IMR-90 (cell line): ENCODE measurements at regions not wholly inside any gene's neighbourhood (a gene's known extent, or its start where the extent isn't known, plus 50 kb on each side); places are given as distances from the start of the nearest gene placed in this dataset.

ENCODE experiments used
- ATAC-seq: fragments of 200-7000 bp; cut with Tn5 transposase; 2 replicates; pipeline ENCODE4 v1.9.1; 2020; ENCODE audit warnings: low read depth, mild to moderate bottlenecking, moderate library complexity
- BruUV-seq: library from RNA; stranded (reverse); fragments of 400-500 nt; replicated peaks from 2 replicates; lab custom pipeline; 2021; lab: Mats Ljungman, UMichigan
- CTCF ChIA-PET: fragments of 300-600 bp; formaldehyde crosslinking; extraction: SDS; loops from one replicate; lab custom pipeline; 2021; ENCODE audit warnings: antibody characterized with exemption; lab: Yijun Ruan, JAX
- POLR2A ChIA-PET: fragments of 300-600 bp; sonication (Branson Sonifier 250); formaldehyde crosslinking; loops from one replicate; lab custom pipeline; 2022; ENCODE audit warnings: antibody characterized with exemption; ENCODE audit not compliant: unreplicated experiment; lab: Charles Lee
- DNase-seq: peaks from one replicate; pipeline ENCODE4 v3.0.0; 2013
- H2AFZ ChIP-seq: replicated peaks from 2 replicates; pipeline ENCODE3; 2013; ENCODE audit warnings: low read length, mild to moderate bottlenecking; ENCODE audit not compliant: poor library complexity
- H2AK5ac ChIP-seq: 2 replicates; pipeline ENCODE4 v1.6.1; 2013; ENCODE audit warnings: low read depth, low read length, inconsistent platforms
- H2AK9ac ChIP-seq: replicated peaks from 2 replicates; pipeline ENCODE3; 2013; ENCODE audit warnings: mild to moderate bottlenecking, low read depth, low read length, moderate library complexity; ENCODE audit not compliant: poor library complexity
- H2BK120ac ChIP-seq: 2 replicates; pipeline ENCODE4 v1.6.1; 2013; ENCODE audit warnings: low read depth, low read length, inconsistent platforms
- H2BK15ac ChIP-seq: 3 replicates; pipeline ENCODE4 v1.6.1; 2013; ENCODE audit warnings: low read depth, low read length, inconsistent platforms
- H2BK20ac ChIP-seq: 2 replicates; pipeline ENCODE4 v1.6.1; 2013; ENCODE audit warnings: low read depth, mild to moderate bottlenecking, inconsistent platforms, low read length, moderate library complexity
- H2BK5ac ChIP-seq: 2 replicates; pipeline ENCODE4 v1.6.1; 2013; ENCODE audit warnings: mild to moderate bottlenecking, low read depth, low read length, inconsistent platforms; ENCODE audit not compliant: poor library complexity, severe bottlenecking
- H3K14ac ChIP-seq: replicated peaks from 2 replicates; pipeline ENCODE4 v1.6.1; 2013; ENCODE audit warnings: low read depth, low read length, inconsistent platforms
- H3K18ac ChIP-seq: 2 replicates; pipeline ENCODE4 v1.6.1; 2013; ENCODE audit warnings: low read depth, low read length, control low read depth
- H3K23ac ChIP-seq: 2 replicates; pipeline ENCODE4 v1.6.1; 2013; ENCODE audit warnings: low read depth, low read length, inconsistent platforms
- H3K27ac ChIP-seq: 2 replicates; pipeline ENCODE4 v1.5.1; 2013; ENCODE audit warnings: mild to moderate bottlenecking, control low read depth, low read length; ENCODE audit not compliant: insufficient read depth
- H3K27me3 ChIP-seq: 2 replicates; pipeline ENCODE4 v1.6.1; 2013; ENCODE audit warnings: low read length; ENCODE audit not compliant: control insufficient read depth, insufficient read depth
- H3K36me3 ChIP-seq: 2 replicates; pipeline ENCODE4 v1.6.1; 2013; ENCODE audit warnings: low read length, mixed read lengths; ENCODE audit not compliant: control insufficient read depth, insufficient read depth
- H3K4ac ChIP-seq: 2 replicates; pipeline ENCODE4 v1.6.1; 2013; ENCODE audit warnings: low read depth, low read length, inconsistent platforms
- H3K4me1 ChIP-seq: 2 replicates; pipeline ENCODE4 v1.6.1; 2013; ENCODE audit warnings: low read length, mixed read lengths; ENCODE audit not compliant: control insufficient read depth, insufficient read depth
- H3K4me2 ChIP-seq: 2 replicates; pipeline ENCODE4 v1.6.1; 2013; ENCODE audit warnings: low read depth, mild to moderate bottlenecking, control low read depth, low read length, moderate library complexity
- H3K4me3 ChIP-seq: 2 replicates; pipeline ENCODE4 v1.5.1; 2013; ENCODE audit warnings: low read depth, mild to moderate bottlenecking, control low read depth, low read length, moderate library complexity; ENCODE audit not compliant: insufficient read depth
- H3K56ac ChIP-seq: 2 replicates; pipeline ENCODE4 v1.6.1; 2013; ENCODE audit warnings: low read length, inconsistent platforms; ENCODE audit not compliant: insufficient read depth; ENCODE audit errors: extremely low read depth
- H3K79me1 ChIP-seq, 2 experiments: 2 replicates each; pipeline ENCODE4 v1.6.1; 2013; ENCODE audit warnings: low read length in 2 of 2, inconsistent platforms in 1 of 2, low read depth in 1 of 2
- H3K9ac ChIP-seq: 2 replicates; pipeline ENCODE4 v1.6.1; 2013; ENCODE audit warnings: low read depth, low read length, control low read depth
- H3K9me1 ChIP-seq: 2 replicates; pipeline ENCODE4 v1.6.1; 2013; ENCODE audit warnings: low read length, inconsistent platforms; ENCODE audit not compliant: insufficient read depth
- H3K9me3 ChIP-seq: 2 replicates; pipeline ENCODE4 v1.6.1; 2013; ENCODE audit warnings: low read length; ENCODE audit not compliant: control insufficient read depth, insufficient read depth
- H4K20me1 ChIP-seq: 2 replicates; pipeline ENCODE4 v1.6.1; 2013; ENCODE audit warnings: low read length, inconsistent platforms; ENCODE audit not compliant: insufficient read depth
- H4K5ac ChIP-seq: 2 replicates; pipeline ENCODE4 v1.6.1; 2013; ENCODE audit warnings: mild to moderate bottlenecking, low read depth, low read length, control low read depth
- H4K8ac ChIP-seq, 2 experiments: 2 replicates each; pipeline ENCODE4 v1.6.1; 2013; ENCODE audit warnings: low read depth in 2 of 2, low read length in 2 of 2, control low read depth in 1 of 2, inconsistent platforms in 1 of 2
- H4K91ac ChIP-seq: 2 replicates; pipeline ENCODE4 v1.6.1; 2013; ENCODE audit warnings: low read depth, low read length, inconsistent platforms; ENCODE audit not compliant: insufficient read depth
- CHD1 ChIP-seq: IDR thresholded peaks from 2 replicates; pipeline ENCODE4 v1.6.1; 2012; ENCODE audit warnings: low read depth, low read length, improper control_type of control experiment
- MAFK ChIP-seq: IDR thresholded peaks from 2 replicates; pipeline ENCODE4 v1.6.1; 2012; ENCODE audit warnings: low read depth, low read length, improper control_type of control experiment
- MXI1 ChIP-seq: IDR thresholded peaks from 2 replicates; pipeline ENCODE4 v1.6.1; 2012; ENCODE audit warnings: low read depth, mild to moderate bottlenecking, low read length, moderate library complexity, borderline replicate concordance
- NFE2L2 ChIP-seq: fragments of 150-350 bp; IDR thresholded peaks from 2 replicates; pipeline ENCODE4 v1.6.1; 2016; ENCODE audit warnings: low read depth, mild to moderate bottlenecking, low read length
- POLR2A ChIP-seq: IDR thresholded peaks from 2 replicates; pipeline ENCODE4 v1.6.1; 2012; ENCODE audit warnings: mild to moderate bottlenecking, low read depth, low read length
- WGBS, 2 experiments: methylation state at CpG; one replicate each; pipeline versions ENCODE4 v1.1.5 to v1.1.7; 2013; ENCODE audit warnings: missing lambda C conversion rate in 2 of 2; ENCODE audit not compliant: insufficient read length in 1 of 2; ENCODE audit errors: extremely low coverage in 2 of 2; 5-methylcytosine and 5-hydroxymethylcytosine counted together
- dilution Hi-C: fragments of 300-500 bp; cut with HindIII; formaldehyde crosslinking; loops from one replicate; pipeline ENCODE4 v1.14.3; 2018; ENCODE audit warnings: low sequenced_read_pairs; ENCODE audit not compliant: unreplicated experiment
- in situ Hi-C: fragments of 300-500 bp; cut with MboI; formaldehyde crosslinking; loops from 3 replicates; pipeline ENCODE4 v1.14.3; 2019; ENCODE audit warnings: low sequenced_read_pairs, inconsistent platforms, mixed read lengths
- intact Hi-C: fragments of 100-400 bp; cut with micrococcal nuclease; formaldehyde crosslinking; loops from 2 replicates; pipeline ENCODE4 v1.10.0; 2022
- TF ChIP-seq, protein P1 (sequence below): fragments of 150-350 bp; IDR thresholded peaks from 2 replicates; pipeline ENCODE4 v1.6.1; 2016; ENCODE audit warnings: low read depth, mild to moderate bottlenecking, low read length, moderate library complexity, borderline replicate concordance
- TF ChIP-seq, protein P2 (sequence below): fragments of 150-350 bp; IDR thresholded peaks from 2 replicates; pipeline ENCODE4 v1.6.1; 2017; ENCODE audit warnings: mild to moderate bottlenecking, antibody characterized with exemption, low read length, low read depth

- ChIA-PET CTCF (no interaction called here), POLR2A (no interaction called here)
- TF ChIP-seq NFE2L2 (no peak), MXI1 (no peak), POLR2A (no peak), CHD1 (no peak), MAFK (no peak)
- TF ChIP-seq, protein P1, sequence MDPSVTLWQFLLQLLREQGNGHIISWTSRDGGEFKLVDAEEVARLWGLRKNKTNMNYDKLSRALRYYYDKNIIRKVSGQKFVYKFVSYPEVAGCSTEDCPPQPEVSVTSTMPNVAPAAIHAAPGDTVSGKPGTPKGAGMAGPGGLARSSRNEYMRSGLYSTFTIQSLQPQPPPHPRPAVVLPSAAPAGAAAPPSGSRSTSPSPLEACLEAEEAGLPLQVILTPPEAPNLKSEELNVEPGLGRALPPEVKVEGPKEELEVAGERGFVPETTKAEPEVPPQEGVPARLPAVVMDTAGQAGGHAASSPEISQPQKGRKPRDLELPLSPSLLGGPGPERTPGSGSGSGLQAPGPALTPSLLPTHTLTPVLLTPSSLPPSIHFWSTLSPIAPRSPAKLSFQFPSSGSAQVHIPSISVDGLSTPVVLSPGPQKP: no peak
- TF ChIP-seq, protein P2, sequence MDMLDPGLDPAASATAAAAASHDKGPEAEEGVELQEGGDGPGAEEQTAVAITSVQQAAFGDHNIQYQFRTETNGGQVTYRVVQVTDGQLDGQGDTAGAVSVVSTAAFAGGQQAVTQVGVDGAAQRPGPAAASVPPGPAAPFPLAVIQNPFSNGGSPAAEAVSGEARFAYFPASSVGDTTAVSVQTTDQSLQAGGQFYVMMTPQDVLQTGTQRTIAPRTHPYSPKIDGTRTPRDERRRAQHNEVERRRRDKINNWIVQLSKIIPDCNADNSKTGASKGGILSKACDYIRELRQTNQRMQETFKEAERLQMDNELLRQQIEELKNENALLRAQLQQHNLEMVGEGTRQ: no peak
- no peak overlapping the region for H2AK9ac ChIP-seq
- no peak overlapping the region for H3K23ac ChIP-seq
- no peak overlapping the region for H4K8ac ChIP-seq
- no peak for DNase-seq
- no peak overlapping the region for H4K91ac ChIP-seq
- no peak overlapping the region for H3K14ac ChIP-seq
- WGBS, 2 experiments: no CpG with 5 or more reads among the region's 2 CpGs
- no peaks in the 10 kb centered on the region for H3K4me1 ChIP-seq
- no peaks in the 10 kb centered on the region for H3K9me1 ChIP-seq
- H3K27ac ChIP-seq: no peak overlapping the region
- no peaks in the 10 kb centered on the region for H3K27me3 ChIP-seq
- no peaks in the 10 kb centered on the region; the same call in 1 of the 2 replicates for H3K9me3 ChIP-seq
- H3K4ac ChIP-seq: no peak overlapping the region
- no peak for ATAC-seq
- H2BK15ac ChIP-seq: no peak overlapping the region
- no peak overlapping the region for H3K9ac ChIP-seq
- no peaks in the 10 kb centered on the region for H3K79me1 ChIP-seq
- no peak overlapping the region for H2BK5ac ChIP-seq
- H2AK5ac ChIP-seq: no peak overlapping the region
- no peak overlapping the region for H3K18ac ChIP-seq
- no peak overlapping the region for H3K56ac ChIP-seq
- no peaks in the 10 kb centered on the region for H4K20me1 ChIP-seq
- H2AFZ ChIP-seq: no peak overlapping the region
- H4K5ac ChIP-seq: no peak overlapping the region
- in situ Hi-C loops (no loop called here), dilution Hi-C loops (no loop called here), intact Hi-C loops (no loop called here)
- no peaks in the 10 kb centered on the region for H3K36me3 ChIP-seq
- H2BK120ac ChIP-seq: no peak overlapping the region
- H3K4me2 ChIP-seq: no peak overlapping the region
- H3K4me3 ChIP-seq: no peak overlapping the region
- BruUV-seq: no TSS peak
- H2BK20ac ChIP-seq: no peak overlapping the region
Observed at GRCh38 chrX:28303486-28303885, 283.8 kb upstream of the IL1RAPL1 start.
